ENCODE measurements at regions not wholly inside any gene's neighbourhood (a gene's known extent, or its start where the extent isn't known, plus 50 kb on each side); places are given as distances from the start of the nearest gene placed in this dataset.
"Not testable (repeated sequence)": the region's sequence is repeated elsewhere in the genome, so short reads cannot be mapped to it uniquely, and the experiment has no call there.

- TF ChIP-seq CTCF, POLR2A (IDR thresholded peaks at IDR 0.05): not testable (repeated sequence)
Observed at GRCh38 chr15:58365098-58365497, 66.7 kb upstream of the LIPC start.
